GM12891 (cell line): ENCODE measurements at regions not wholly inside any gene's neighbourhood (a gene's known extent, or its start where the extent isn't known, plus 50 kb on each side); places are given as distances from the start of the nearest gene placed in this dataset.

Source experiments
- POLR2A ChIP-seq: IDR thresholded peaks from 2 replicates; pipeline ENCODE4 v1.6.1; 2011; ENCODE audit warnings: low read depth, low read length, control low read depth
- POLR2AphosphoS5 ChIP-seq: IDR thresholded peaks from 2 replicates; pipeline ENCODE4 v1.6.1; 2011; ENCODE audit warnings: low read depth, low read length, control low read depth
- TAF1 ChIP-seq: IDR thresholded peaks from 2 replicates; pipeline ENCODE4 v1.6.1; 2011; ENCODE audit warnings: low read depth, low read length, control low read depth

DNA sequence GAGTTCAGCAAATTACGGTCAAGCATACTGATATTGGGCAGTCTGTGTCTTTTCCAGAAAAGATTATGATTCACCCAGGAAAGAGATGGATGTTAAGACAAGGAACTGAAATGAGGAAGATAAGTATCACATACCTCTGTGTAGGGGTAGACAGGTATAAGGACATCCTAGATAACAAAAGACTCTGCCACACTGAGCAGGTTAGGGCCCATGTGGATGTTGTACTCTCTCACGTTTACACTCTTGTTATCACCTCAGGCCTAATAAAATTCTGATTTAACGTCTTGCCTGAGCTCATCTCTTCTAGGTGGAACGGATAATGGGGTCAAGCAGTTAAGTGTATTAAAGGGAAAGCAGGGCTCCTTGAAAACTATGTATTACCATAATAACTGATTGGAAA is 2480.8 kb downstream of the PCDH9 start:
- no peak for TF ChIP-seq POLR2A
- TF ChIP-seq POLR2AphosphoS5, result no peak
- no peak for TF ChIP-seq TAF1
